Sigmoid colon (tissue), 6 donors: ENCODE measurements at regions not wholly inside any gene's neighbourhood (a gene's known extent, or its start where the extent isn't known, plus 50 kb on each side); places are given as distances from the start of the nearest gene placed in this dataset.
"Not testable (repeated sequence)": the region's sequence is repeated elsewhere in the genome, so short reads cannot be mapped to it uniquely, and the experiment has no call there.

Experiments used
- DNase-seq: peaks from one replicate; pipeline ENCODE4 v3.0.0-alpha.2; 2019
- H3K27ac ChIP-seq, 4 donors: fragments of 200-600 bp; sonication (generic); one replicate each; pipeline ENCODE4 v1.5.1; 2016 to 2019; ENCODE audit warnings: mild to moderate bottlenecking in 1 of 4
- H3K27me3 ChIP-seq, 3 donors: fragments of 200-600 bp; sonication (generic); one replicate each; pipeline ENCODE4 v1.5.1; 2019; ENCODE audit warnings: mild to moderate bottlenecking in 1 of 3
- H3K36me3 ChIP-seq, 4 donors: fragments of 200-600 bp; sonication (generic); one replicate each; pipeline ENCODE4 v1.5.1; 2016 to 2019
- H3K4me1 ChIP-seq, 4 donors: fragments of 200-600 bp; sonication (generic); one replicate each; pipeline ENCODE4 v1.5.1; 2017 to 2019
- H3K4me3 ChIP-seq, 4 donors: fragments of 200-600 bp; sonication (generic); one replicate each; pipeline ENCODE4 v1.5.1; 2017 to 2019; ENCODE audit warnings: mild to moderate bottlenecking in 2 of 4, moderate library complexity in 1 of 4
- H3K9me3 ChIP-seq, 4 donors: fragments of 200-600 bp in 3 of 4; sonication (generic) in 3 of 4; one replicate each; pipeline versions ENCODE4 v1.5.1 to v1.6.1; 2013 to 2019
- EP300 ChIP-seq, 4 donors: sonication (generic); formaldehyde crosslinking; IDR thresholded peaks; one replicate each; pipeline ENCODE4 v1.6.1; 2017; ENCODE audit warnings: antibody characterized with exemption in 4 of 4
- POLR2A ChIP-seq, 2 donors: fragments of 450-650 bp; IDR thresholded peaks; one replicate each; pipeline ENCODE4 v1.6.1; 2016; ENCODE audit warnings: antibody characterized with exemption in 2 of 2, mild to moderate bottlenecking in 2 of 2, moderate library complexity in 2 of 2
- POLR2AphosphoS5 ChIP-seq, 4 donors: sonication (generic); formaldehyde crosslinking; IDR thresholded peaks; one replicate each; pipeline ENCODE4 v1.6.1; 2017; ENCODE audit warnings: antibody characterized with exemption in 4 of 4
- WGBS, 2 donors: extraction: QIAGEN DNeasy Blood & Tissue Kit; methylation state at CpG; one replicate each; pipeline ENCODE4 v1.1.7; 2013; 5-methylcytosine and 5-hydroxymethylcytosine counted together
- intact Hi-C: fragments of 100-400 bp; cut with DNase I; formaldehyde crosslinking; loops from one replicate; pipeline ENCODE4 v1.15.1; 2023
- TF ChIP-seq, protein P1 (sequence below), 4 experiments: fragments of 450-650 bp in 3 of 4; fragments of 200-600 bp in 1 of 4; IDR thresholded peaks; one replicate each; pipeline ENCODE4 v1.5.1; 2016 to 2019; ENCODE audit warnings: antibody characterized with exemption in 4 of 4, mild to moderate bottlenecking in 3 of 4, moderate library complexity in 2 of 4
- donor health status: healthy with polysubstance abuse.
- donor health status: healthy.

DNA sequence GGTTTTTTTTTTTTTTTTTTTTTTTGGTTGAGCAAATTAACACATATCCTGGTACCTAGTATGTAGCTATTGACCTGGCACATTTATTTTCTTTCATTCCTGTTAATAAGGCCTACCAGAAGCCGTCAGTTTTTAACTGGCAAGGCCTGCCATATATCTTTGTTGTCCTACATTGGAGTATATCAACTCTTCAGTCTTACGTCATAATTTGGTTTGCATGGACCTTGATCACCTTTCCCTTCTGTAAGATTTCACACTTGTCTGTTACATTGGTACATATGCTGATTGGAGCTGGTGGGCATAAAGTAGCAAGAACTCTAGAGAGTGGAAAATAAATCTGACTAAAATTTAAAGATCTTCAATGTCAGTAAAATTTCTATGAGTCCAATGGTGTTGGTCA is 1658.0 kb downstream of the C4orf33 start:
- H3K36me3 ChIP-seq = no peaks in the 10 kb centered on the region
- TF ChIP-seq EP300 (IDR thresholded peaks at IDR 0.05) (no peak), POLR2A (IDR thresholded peaks at IDR 0.05) (no peak), POLR2AphosphoS5 (IDR thresholded peaks at IDR 0.05) (no peak)
- TF ChIP-seq, protein P1, sequence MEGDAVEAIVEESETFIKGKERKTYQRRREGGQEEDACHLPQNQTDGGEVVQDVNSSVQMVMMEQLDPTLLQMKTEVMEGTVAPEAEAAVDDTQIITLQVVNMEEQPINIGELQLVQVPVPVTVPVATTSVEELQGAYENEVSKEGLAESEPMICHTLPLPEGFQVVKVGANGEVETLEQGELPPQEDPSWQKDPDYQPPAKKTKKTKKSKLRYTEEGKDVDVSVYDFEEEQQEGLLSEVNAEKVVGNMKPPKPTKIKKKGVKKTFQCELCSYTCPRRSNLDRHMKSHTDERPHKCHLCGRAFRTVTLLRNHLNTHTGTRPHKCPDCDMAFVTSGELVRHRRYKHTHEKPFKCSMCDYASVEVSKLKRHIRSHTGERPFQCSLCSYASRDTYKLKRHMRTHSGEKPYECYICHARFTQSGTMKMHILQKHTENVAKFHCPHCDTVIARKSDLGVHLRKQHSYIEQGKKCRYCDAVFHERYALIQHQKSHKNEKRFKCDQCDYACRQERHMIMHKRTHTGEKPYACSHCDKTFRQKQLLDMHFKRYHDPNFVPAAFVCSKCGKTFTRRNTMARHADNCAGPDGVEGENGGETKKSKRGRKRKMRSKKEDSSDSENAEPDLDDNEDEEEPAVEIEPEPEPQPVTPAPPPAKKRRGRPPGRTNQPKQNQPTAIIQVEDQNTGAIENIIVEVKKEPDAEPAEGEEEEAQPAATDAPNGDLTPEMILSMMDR (IDR thresholded peaks at IDR 0.05) = no peak
- H3K4me3 ChIP-seq = no peak overlapping the region
- no peak overlapping the region for H3K27ac ChIP-seq
- H3K4me1 ChIP-seq = no peaks in the 10 kb centered on the region
- no peaks in the 10 kb centered on the region for H3K27me3 ChIP-seq
- DNase-seq = no peak
- intact Hi-C loops = no loop called here
- H3K9me3 ChIP-seq = no peaks in the 10 kb centered on the region
- WGBS, 2 donors = 87 to 92% methylated on average over 2 of the region's 2 CpGs

DNA sequence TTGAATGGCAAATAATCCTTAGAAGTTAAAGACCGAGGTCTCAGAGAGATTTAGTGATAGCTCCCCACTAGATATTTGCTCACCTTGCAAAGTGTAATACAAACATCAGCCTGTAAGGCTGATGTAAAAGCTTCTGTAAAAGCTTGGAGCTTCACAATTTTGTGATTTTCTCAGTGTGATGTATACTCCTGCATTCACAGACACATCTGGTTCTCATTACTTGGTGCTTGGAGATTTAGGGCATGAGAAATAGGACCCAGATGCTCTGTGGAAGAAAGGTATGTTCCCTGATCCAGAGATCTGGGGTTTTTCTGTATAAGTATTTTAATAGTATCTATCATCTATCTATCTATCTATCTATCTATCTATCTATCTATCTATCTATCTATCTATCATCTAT is 1664.3 kb downstream of the C4orf33 start:
- H3K27ac ChIP-seq = no peak overlapping the region
- DNase-seq = no peak
- intact Hi-C loops = no loop called here
- no peaks in the 10 kb centered on the region for H3K27me3 ChIP-seq
- no peak overlapping the region for H3K4me3 ChIP-seq
- H3K9me3 ChIP-seq = no peaks in the 10 kb centered on the region
- no peaks in the 10 kb centered on the region for H3K4me1 ChIP-seq
- TF ChIP-seq, protein P1 (IDR thresholded peaks at IDR 0.05) = no peak
- TF ChIP-seq POLR2AphosphoS5 (IDR thresholded peaks at IDR 0.05) (no peak), POLR2A (IDR thresholded peaks at IDR 0.05) (no peak), EP300 (IDR thresholded peaks at IDR 0.05) (no peak)
- H3K36me3 ChIP-seq = no peaks in the 10 kb centered on the region
- 36 to 73% methylated on average over 1 of the region's 1 CpG for WGBS, 2 donors

DNA sequence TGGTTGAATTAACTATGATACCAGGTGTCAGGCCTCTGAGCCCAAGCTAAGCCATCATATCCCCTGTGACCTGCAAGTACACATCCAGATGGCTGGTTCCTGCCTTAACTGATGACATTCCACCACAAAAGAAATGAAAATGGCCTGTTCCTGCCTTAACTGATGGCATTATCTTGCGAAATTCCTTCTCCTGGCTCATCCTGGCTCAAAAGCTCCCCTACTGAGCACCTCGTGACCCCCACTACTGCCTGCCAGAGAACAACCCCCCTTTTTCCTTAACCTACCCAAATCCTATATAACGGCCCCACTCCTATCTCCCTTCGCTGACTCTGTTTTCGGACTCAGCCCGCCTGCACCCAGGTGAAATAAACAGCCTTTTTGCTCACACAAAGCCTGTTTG is 1671.4 kb downstream of the C4orf33 start:
- H3K4me3 ChIP-seq, intact Hi-C loops, H3K9me3 ChIP-seq, H3K27me3 ChIP-seq, H3K4me1 ChIP-seq, H3K36me3 ChIP-seq, H3K27ac ChIP-seq, DNase-seq: not testable (repeated sequence)
- 84 to 87% methylated on average over 6 of the region's 6 CpGs for WGBS, 2 donors

DNA sequence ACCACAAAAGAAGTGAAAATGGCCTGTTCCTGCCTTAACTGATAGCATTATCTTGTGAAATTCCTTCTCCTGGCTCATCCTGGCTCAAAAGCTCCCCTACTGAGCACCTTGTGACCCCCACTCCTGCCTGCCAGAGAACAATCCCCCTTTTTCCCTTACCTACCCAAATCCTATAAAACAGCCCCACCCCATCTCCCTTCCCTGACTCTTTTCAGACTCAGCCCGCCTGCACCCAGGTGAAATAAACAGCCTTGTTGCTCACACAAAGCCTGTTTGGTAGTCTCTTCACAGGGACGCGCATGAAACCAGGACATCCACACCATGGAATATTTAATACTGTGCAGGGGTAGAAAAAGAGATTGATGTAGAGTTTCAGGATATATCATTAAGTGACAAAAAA is 1677.0 kb downstream of the C4orf33 start:
- H3K27ac ChIP-seq, intact Hi-C loops, H3K4me1 ChIP-seq, H3K36me3 ChIP-seq, H3K4me3 ChIP-seq, H3K9me3 ChIP-seq, H3K27me3 ChIP-seq, DNase-seq: not testable (repeated sequence)
- 71 to 78% methylated on average over 3 of the region's 3 CpGs for WGBS, 2 donors

DNA sequence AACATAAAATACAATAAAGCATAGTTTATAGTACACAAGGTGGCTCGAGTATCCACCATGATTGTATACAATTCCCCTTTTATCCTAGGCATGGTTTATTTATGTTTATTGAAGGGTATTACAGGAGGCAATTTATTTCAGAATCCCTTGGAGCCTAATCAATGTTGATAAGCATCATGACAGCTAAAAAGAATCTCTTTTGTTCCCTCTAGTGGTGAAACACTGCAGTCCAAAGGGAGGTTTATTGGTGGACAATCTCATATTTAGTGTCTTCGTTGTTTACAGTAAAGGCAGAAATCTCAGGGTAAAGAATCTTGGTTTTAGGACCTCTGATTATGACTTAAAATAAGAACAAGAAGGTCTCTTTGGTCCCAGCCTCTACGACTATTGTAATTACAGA is 1712.5 kb downstream of the C4orf33 start:
- Histone ChIP-seq H3K9me3 (no peaks in the 10 kb centered on the region), H3K4me3 (no peak overlapping the region), H3K27me3 (no peaks in the 10 kb centered on the region), H3K4me1 (no peaks in the 10 kb centered on the region), H3K36me3 (no peaks in the 10 kb centered on the region), H3K27ac (no peak overlapping the region)
- TF ChIP-seq, protein P1 (IDR thresholded peaks at IDR 0.05) = no peak
- no peak for TF ChIP-seq EP300 (IDR thresholded peaks at IDR 0.05)
- no peak for TF ChIP-seq POLR2AphosphoS5 (IDR thresholded peaks at IDR 0.05)
- no peak for TF ChIP-seq POLR2A (IDR thresholded peaks at IDR 0.05)
- no peak for DNase-seq
- WGBS, 2 donors = 14 to 62% methylated on average over 3 of the region's 3 CpGs
- intact Hi-C loops = no loop called here

DNA sequence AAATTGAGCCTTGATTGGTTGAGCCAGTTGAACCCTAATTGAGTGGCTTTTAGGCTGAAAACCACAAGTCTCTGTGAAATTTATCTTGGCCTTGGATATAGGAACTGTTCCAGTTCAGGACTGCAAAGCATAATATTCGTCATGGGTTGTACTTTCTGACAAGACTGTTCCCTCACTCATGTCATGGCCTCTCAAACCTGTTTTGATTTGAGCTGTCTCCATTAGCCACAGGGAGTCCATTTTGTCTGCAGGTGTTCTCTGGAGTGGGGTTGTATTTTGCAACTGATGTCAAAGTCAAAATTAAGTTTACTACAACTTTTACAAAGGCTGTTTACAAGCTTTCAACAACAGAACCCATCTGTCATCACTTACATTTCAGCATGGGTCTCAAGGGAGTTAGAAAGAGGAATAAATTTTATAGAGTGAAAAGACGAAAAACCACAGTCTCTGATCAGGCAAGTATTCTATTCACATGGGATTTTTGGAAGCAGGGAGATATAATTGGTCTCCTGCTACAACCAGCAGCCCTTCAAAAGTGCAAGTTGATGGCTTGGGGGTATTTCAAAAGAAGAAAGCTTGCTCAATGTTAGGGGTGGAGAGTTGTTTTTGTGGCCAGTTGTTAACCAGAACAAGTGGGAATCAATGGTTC is 1716.3 kb downstream of the C4orf33 start:
- no peaks in the 10 kb centered on the region for H3K36me3 ChIP-seq
- H3K9me3 ChIP-seq = no peaks in the 10 kb centered on the region
- no peaks in the 10 kb centered on the region for H3K27me3 ChIP-seq
- 40 to 44% methylated on average over 2 of the region's 2 CpGs for WGBS, 2 donors
- intact Hi-C loops = no loop called here
- DNase-seq = no peak
- no peaks in the 10 kb centered on the region for H3K4me1 ChIP-seq
- H3K27ac ChIP-seq = no peak overlapping the region
- no peak for TF ChIP-seq EP300 (IDR thresholded peaks at IDR 0.05)
- TF ChIP-seq, protein P1 (IDR thresholded peaks at IDR 0.05) = no peak
- no peak overlapping the region for H3K4me3 ChIP-seq
